HepG2 (cell line): ENCODE measurements at regions not wholly inside any gene's neighbourhood (a gene's known extent, or its start where the extent isn't known, plus 50 kb on each side); places are given as distances from the start of the nearest gene placed in this dataset.

Experiments
- CTCF ChIP-seq: sonication (generic); formaldehyde crosslinking; IDR thresholded peaks from 2 replicates; pipeline ENCODE4 v1.5.0; 2020; ENCODE audit warnings: mild to moderate bottlenecking, missing genetic modification reagents, moderate library complexity
- EZH2 ChIP-seq: conservative IDR thresholded peaks from 2 replicates; pipeline ENCODE4 v1.6.1; 2012; ENCODE audit warnings: mild to moderate bottlenecking, low read depth, low read length, moderate library complexity
- KAT2B ChIP-seq: fragments of 150-350 bp; IDR thresholded peaks from 2 replicates; pipeline ENCODE4 v1.6.1; 2014; ENCODE audit warnings: low read depth, low read length, borderline replicate concordance
- MXI1 ChIP-seq: IDR thresholded peaks from 3 replicates; pipeline ENCODE4 v1.6.1; 2012; ENCODE audit warnings: low read depth, low read length, inconsistent platforms, borderline replicate concordance
- POLR2AphosphoS5 ChIP-seq: IDR thresholded peaks from 2 replicates; pipeline ENCODE4 v1.6.1; 2012; ENCODE audit warnings: low read depth, low read length
- PRDM10 ChIP-seq: sonication (generic); formaldehyde crosslinking; IDR thresholded peaks from 2 replicates; pipeline ENCODE4 v1.4.0; 2020; ENCODE audit warnings: low read depth, missing genetic modification reagents
- TAF15 ChIP-seq: fragments of 200-400 bp; formaldehyde crosslinking; IDR thresholded peaks from one replicate; pipeline ENCODE4 v1.6.1; 2018; ENCODE audit warnings: mild to moderate bottlenecking, low read depth, low read length; ENCODE audit not compliant: poor library complexity, severe bottlenecking
- ZZZ3 ChIP-seq: sonication (generic); formaldehyde crosslinking; IDR thresholded peaks from 2 replicates; pipeline ENCODE4 v1.4.0; 2020; ENCODE audit warnings: missing genetic modification reagents, mild to moderate bottlenecking, borderline replicate concordance

GRCh38 chr10:111481261-111481826, 404.5 kb downstream of the ADRA2A start:
- TF ChIP-seq MXI1: no peak
- TF ChIP-seq POLR2AphosphoS5: no peak
- TF ChIP-seq KAT2B: no peak
- TF ChIP-seq PRDM10: no peak
- TF ChIP-seq CTCF (CRISPR knock-in tag): no peak
- no peak for TF ChIP-seq ZZZ3 (CRISPR knock-in tag)
- TF ChIP-seq TAF15: no peak
- TF ChIP-seq EZH2: no peak
